ENCODE measurements at regions not wholly inside any gene's neighbourhood (a gene's known extent, or its start where the extent isn't known, plus 50 kb on each side); places are given as distances from the start of the nearest gene placed in this dataset.
"Not testable (repeated sequence)": the region's sequence is repeated elsewhere in the genome, so short reads cannot be mapped to it uniquely, and the experiment has no call there.

GRCh38 chr2:144004742-144005141 lies 515.2 kb downstream of the ZEB2 start:
- DNase-seq (ENCODE audit: low read depth): no peak
- no peak for TF ChIP-seq CTCF (IDR thresholded peaks at IDR 0.05; ENCODE audit: insufficient read depth, low read depth, low read length)
- no peak overlapping the region for H3K4me3 ChIP-seq (ENCODE audit: low read depth, low read length)

GRCh38 chr2:144003460-144004075 lies 516.4 kb downstream of the ZEB2 start:
- no peak for TF ChIP-seq CTCF (IDR thresholded peaks at IDR 0.05; ENCODE audit: insufficient read depth, low read depth, low read length)
- DNase-seq (ENCODE audit: low read depth): no peak
- H3K4me3 ChIP-seq (ENCODE audit: low read depth, low read length): no peak overlapping the region

GRCh38 chr2:143996974-143997373 lies 522.9 kb downstream of the ZEB2 start:
- no peak for DNase-seq (ENCODE audit: low read depth)
- no peak for TF ChIP-seq CTCF (IDR thresholded peaks at IDR 0.05; ENCODE audit: insufficient read depth, low read depth, low read length)
- H3K4me3 ChIP-seq (ENCODE audit: low read depth, low read length): no peak overlapping the region

GRCh38 chr2:143994961-143995360 lies 525.0 kb downstream of the ZEB2 start:
- no peak overlapping the region for H3K4me3 ChIP-seq (ENCODE audit: low read depth, low read length)
- TF ChIP-seq CTCF (IDR thresholded peaks at IDR 0.05; ENCODE audit: insufficient read depth, low read depth, low read length): no peak
- DNase-seq (ENCODE audit: low read depth): no peak

DNA sequence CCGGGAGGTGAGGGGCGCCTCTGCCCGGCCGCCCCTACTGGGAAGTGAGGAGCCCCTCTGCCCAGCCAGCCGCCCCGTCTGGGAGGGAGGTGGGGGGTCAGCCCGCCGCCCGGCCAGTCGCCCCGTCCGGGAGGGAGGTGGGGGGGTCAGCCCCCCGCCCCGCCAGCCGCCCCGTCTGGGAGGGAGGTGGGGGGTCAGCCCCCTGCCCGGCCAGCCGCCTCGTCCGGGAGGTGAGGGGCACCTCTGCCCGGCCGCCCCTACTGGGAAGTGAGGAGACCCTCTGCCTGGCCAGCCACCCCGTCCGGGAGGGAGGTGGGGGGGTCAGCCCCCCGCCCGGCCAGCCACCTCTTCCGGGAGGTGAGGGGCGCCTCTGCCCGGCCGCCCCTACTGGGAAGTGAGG lies 528.3 kb downstream of the ZEB2 start:
- not testable (repeated sequence) for H3K4me3 ChIP-seq (ENCODE audit: low read depth, low read length); DNase-seq (ENCODE audit: low read depth)

- DNase-seq (ENCODE audit: low read depth): no peak
- no peak for TF ChIP-seq CTCF (IDR thresholded peaks at IDR 0.05; ENCODE audit: insufficient read depth, low read depth, low read length)
- no peak overlapping the region for H3K4me3 ChIP-seq (ENCODE audit: low read depth, low read length)
These were observed 531.8 kb downstream of the ZEB2 start for GRCh38 chr2:143988082-143988481.

- no peak for DNase-seq (ENCODE audit: low read depth)
- no peak overlapping the region for H3K4me3 ChIP-seq (ENCODE audit: low read depth, low read length)
- TF ChIP-seq CTCF (IDR thresholded peaks at IDR 0.05; ENCODE audit: insufficient read depth, low read depth, low read length): no peak
These were observed 538.5 kb downstream of the ZEB2 start for GRCh38 chr2:143981428-143981827.

Data from fibroblast of villous mesenchyme (primary cell).